CD4-positive, alpha-beta T cell treated with Interleukin-2 at 100 ng/mL for 4 hours (primary cell): ENCODE measurements at regions not wholly inside any gene's neighbourhood (a gene's known extent, or its start where the extent isn't known, plus 50 kb on each side); places are given as distances from the start of the nearest gene placed in this dataset.
"Not testable (repeated sequence)": the region's sequence is repeated elsewhere in the genome, so short reads cannot be mapped to it uniquely, and the experiment has no call there.

ENCODE experiments used
- DNase-seq: peaks from one replicate; pipeline ENCODE4 v3.0.0-alpha.2; 2020; ENCODE audit warnings: low spot score

GRCh38 chr6:26720663-26721218, 61.2 kb upstream of the ZNF322 start:
- DNase-seq = not testable (repeated sequence)

GRCh38 chr6:26730019-26730766, 70.6 kb upstream of the ZNF322 start:
- not testable (repeated sequence) for DNase-seq

GRCh38 chr6:26734776-26735472, 75.4 kb upstream of the ZNF322 start:
- DNase-seq = not testable (repeated sequence)

GRCh38 chr6:26739811-26740210, 80.3 kb upstream of the ZNF322 start:
- no peak for DNase-seq

GRCh38 chr6:26743157-26743821, 83.7 kb upstream of the ZNF322 start:
- no peak for DNase-seq

- no peak for DNase-seq
Observed at GRCh38 chr6:26743941-26744699, 84.6 kb upstream of the ZNF322 start.

- DNase-seq = not testable (repeated sequence)
Observed at GRCh38 chr6:26744837-26745282, 85.3 kb upstream of the ZNF322 start.

GRCh38 chr6:26745964-26746363, 86.4 kb upstream of the ZNF322 start:
- DNase-seq = not testable (repeated sequence)

GRCh38 chr6:26749126-26749758, 89.7 kb upstream of the ZNF322 start:
- DNase-seq = not testable (repeated sequence)

GRCh38 chr6:26749759-26750126, 90.2 kb upstream of the ZNF322 start:
- DNase-seq = not testable (repeated sequence)

GRCh38 chr6:26754212-26754611, 94.7 kb upstream of the ZNF322 start:
- no peak for DNase-seq

- DNase-seq = not testable (repeated sequence)
Observed at GRCh38 chr6:26754801-26755200, 95.3 kb upstream of the ZNF322 start.

- DNase-seq = not testable (repeated sequence)
Observed at GRCh38 chr6:26756067-26756805, 96.7 kb upstream of the ZNF322 start.

- not testable (repeated sequence) for DNase-seq
Observed at GRCh38 chr6:26766203-26766902, 106.8 kb upstream of the ZNF322 start.

- DNase-seq = not testable (repeated sequence)
Observed at GRCh38 chr6:26770941-26771666, 111.6 kb upstream of the ZNF322 start.

GRCh38 chr6:26773414-26773813, 113.9 kb upstream of the ZNF322 start:
- not testable (repeated sequence) for DNase-seq

- DNase-seq = not testable (repeated sequence)
Observed at GRCh38 chr6:26780563-26780962, 121.0 kb upstream of the ZNF322 start.

- not testable (repeated sequence) for DNase-seq
Observed at GRCh38 chr6:26795474-26796307, 136.1 kb upstream of the ZNF322 start.
